ENCODE measurements at regions not wholly inside any gene's neighbourhood (a gene's known extent, or its start where the extent isn't known, plus 50 kb on each side); places are given as distances from the start of the nearest gene placed in this dataset.

DNA sequence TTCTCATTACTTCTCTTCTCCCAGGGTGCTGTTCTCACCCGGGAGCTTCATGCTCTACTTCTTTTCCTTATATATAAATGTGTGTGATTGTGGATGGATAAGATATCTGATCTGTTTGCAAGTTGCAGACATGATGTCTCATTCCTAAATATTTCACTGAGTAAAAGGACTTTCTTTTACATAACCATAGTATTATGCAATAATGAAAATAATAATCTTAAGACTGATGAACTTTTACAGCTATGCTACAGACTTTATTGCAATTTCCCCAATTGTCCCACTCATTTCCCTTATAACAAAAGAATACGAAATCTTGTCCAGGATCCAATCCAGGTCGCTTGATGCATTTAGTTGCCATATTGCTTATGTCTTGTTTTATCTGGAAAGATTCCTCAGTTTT lies 284.5 kb upstream of the JAG1 start:
- TF ChIP-seq, protein P1, sequence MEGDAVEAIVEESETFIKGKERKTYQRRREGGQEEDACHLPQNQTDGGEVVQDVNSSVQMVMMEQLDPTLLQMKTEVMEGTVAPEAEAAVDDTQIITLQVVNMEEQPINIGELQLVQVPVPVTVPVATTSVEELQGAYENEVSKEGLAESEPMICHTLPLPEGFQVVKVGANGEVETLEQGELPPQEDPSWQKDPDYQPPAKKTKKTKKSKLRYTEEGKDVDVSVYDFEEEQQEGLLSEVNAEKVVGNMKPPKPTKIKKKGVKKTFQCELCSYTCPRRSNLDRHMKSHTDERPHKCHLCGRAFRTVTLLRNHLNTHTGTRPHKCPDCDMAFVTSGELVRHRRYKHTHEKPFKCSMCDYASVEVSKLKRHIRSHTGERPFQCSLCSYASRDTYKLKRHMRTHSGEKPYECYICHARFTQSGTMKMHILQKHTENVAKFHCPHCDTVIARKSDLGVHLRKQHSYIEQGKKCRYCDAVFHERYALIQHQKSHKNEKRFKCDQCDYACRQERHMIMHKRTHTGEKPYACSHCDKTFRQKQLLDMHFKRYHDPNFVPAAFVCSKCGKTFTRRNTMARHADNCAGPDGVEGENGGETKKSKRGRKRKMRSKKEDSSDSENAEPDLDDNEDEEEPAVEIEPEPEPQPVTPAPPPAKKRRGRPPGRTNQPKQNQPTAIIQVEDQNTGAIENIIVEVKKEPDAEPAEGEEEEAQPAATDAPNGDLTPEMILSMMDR (IDR thresholded peaks at IDR 0.05; ENCODE audit: low read depth, low read length), result no peak
- no peak for DNase-seq (ENCODE audit: extremely low read depth, low read depth)

DNA sequence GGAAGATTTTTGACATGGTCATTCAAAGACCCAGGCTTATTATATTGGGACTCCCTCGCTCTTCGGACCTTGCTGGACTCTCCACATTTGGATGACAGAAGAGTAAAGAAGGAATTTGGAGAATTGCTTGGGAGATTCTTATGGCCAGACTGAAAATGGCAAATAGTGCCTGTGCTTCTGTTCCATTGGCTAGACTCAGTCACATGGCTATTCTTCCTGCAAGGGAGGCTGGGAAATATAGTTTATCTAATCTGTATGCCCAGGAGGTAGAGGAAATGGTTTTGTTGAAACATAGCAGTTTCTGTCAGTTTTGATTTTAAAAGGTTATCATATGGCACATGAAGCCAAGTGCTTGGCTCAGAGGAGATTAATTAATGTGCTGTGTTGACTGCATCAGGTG lies 286.6 kb upstream of the JAG1 start:
- TF ChIP-seq, protein P1 (IDR thresholded peaks at IDR 0.05; ENCODE audit: low read depth, low read length), result no peak
- DNase-seq (ENCODE audit: extremely low read depth, low read depth), result no peak

DNA sequence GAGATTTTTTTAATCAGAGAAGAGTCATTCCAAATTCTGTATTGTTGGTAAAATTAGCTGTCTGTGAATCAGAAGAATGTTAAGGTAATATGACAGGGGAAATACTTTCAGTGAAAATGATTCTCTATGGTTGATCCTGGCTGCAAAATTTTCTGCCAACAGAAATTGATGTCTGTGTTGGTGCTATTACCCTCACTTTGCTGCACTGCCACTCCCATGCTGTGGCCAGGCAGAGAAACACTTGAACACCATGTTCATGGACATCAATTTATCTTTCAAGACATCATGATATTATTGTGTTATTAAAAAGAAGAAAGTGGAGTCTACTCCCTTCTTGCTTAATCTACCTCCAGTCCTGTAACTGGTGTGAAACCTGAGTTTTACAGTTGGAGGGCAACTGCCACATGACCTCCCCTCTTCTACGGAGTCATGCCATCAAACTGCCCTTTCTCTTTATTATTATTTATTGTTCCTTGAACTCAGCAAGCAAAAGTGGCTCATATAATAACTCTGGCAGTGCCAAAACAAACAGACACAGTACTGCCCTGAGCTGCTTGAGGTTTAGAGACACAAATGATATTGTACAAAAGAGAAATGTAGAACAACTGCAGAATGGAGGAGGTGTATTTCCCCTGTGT lies 288.0 kb upstream of the JAG1 start:
- TF ChIP-seq, protein P1 (IDR thresholded peaks at IDR 0.05; ENCODE audit: low read depth, low read length), result no peak
- DNase-seq (ENCODE audit: extremely low read depth, low read depth), result no peak

DNA sequence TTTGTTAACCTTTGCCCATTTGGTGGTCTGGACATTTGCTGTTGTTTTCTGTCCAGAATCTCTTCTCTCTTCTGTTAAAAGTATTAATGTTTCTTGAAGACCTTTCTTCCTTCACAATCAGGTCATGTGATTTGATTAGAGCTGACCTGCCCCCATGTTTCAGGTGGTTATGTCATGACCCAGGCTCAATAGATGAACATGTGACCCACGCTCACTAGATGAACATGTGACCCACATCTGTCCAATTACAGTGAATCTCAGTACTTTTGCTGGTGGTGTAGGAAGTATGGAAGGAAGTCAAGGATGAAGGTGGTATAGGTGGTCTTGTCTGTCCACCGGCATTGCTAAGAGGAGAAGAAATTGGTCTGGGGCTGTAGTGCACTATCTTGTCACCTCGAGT lies 289.1 kb upstream of the JAG1 start:
- TF ChIP-seq, protein P1 (IDR thresholded peaks at IDR 0.05; ENCODE audit: low read depth, low read length), result no peak

DNA sequence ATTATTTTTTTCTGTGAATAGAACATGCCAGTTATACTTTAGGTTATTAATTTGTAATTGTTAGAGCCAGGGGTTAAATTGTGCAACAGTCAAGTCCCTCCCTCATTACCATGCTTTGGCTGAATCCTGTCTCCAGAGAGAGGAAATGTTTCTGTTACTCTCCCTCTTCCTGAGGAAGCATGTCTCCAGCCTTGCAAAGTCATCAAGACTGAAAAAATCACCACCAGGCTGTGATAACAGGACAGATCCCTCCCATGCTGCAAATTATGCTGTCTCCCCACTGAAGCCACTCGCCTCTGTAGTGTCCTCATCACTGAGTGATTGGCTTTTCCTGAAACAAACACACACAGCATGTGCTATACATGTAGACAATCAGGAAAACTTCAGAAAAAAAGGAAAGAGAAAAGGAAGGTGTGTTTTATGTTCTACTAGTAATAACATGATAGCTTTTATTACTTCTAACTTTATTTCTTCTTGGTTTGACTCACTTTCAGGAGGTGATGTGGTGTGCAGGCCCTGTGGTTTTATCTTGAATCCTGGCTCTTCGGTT lies 290.0 kb upstream of the JAG1 start:
- no peak for DNase-seq (ENCODE audit: extremely low read depth, low read depth)
- TF ChIP-seq, protein P1 (IDR thresholded peaks at IDR 0.05; ENCODE audit: low read depth, low read length), result no peak

More for the DNA sequence above, 289.1 kb upstream of the JAG1 start:
- DNase-seq (ENCODE audit: extremely low read depth, low read depth), result no peak

DNA sequence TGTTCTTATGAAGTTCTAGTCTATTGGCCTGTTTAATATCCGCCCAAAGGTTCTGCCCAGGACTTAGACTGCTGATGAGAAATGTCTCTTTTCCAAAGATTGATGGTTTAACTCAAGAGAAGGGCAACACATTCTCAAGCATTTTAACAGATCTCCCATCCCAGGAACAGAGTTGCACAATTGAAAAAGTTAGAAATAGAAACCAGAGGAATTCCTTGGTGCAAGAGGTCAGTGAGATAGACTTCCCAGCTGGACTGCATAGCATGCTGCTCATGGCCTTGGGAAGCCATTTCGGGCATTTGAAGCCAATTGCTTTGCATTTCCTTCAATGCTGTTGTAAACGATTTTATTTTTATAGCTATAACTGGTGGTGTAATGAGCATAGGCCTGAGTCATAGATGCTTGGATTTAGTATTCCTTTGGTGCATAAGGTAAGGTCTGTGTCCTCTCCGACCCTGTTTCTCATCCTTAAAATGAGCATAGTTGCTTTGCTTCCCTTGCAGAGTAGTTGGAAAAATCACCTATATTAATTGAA lies 292.2 kb upstream of the JAG1 start:
- TF ChIP-seq, protein P1 (IDR thresholded peaks at IDR 0.05; ENCODE audit: low read depth, low read length), result no peak
- DNase-seq (ENCODE audit: extremely low read depth, low read depth), result no peak

DNA sequence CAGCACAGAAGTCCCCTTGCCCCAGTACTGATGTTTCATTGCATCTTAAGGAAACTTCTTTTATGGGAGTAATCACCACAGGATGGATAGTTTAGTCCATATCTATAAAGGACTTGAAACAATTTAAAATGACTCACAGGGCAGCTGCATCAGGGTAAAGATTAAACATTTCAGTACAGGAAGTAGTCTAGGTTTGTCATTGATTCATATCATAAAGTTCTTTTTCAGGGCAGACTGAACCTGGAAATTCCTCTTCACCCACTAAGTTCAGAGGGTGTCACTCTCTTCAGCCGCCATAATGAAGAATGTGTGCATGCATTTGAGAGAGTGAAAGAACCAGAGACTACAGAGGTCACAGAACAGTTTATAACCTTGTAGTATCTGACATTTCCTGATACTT lies 296.3 kb upstream of the JAG1 start:
- TF ChIP-seq, protein P1 (IDR thresholded peaks at IDR 0.05; ENCODE audit: low read depth, low read length), result no peak
- no peak for DNase-seq (ENCODE audit: extremely low read depth, low read depth)
